GM12875 (cell line): ENCODE measurements at regions not wholly inside any gene's neighbourhood (a gene's known extent, or its start where the extent isn't known, plus 50 kb on each side); places are given as distances from the start of the nearest gene placed in this dataset.

Experiments used
- H3K4me3 ChIP-seq: one replicate; pipeline ENCODE4 v1.5.1; 2011; ENCODE audit warnings: low read depth, low read length, control low read depth
- TF ChIP-seq, protein P1 (sequence below): IDR thresholded peaks from 2 replicates; pipeline ENCODE4 v1.5.1; 2011; ENCODE audit warnings: low read depth, mild to moderate bottlenecking, control low read depth, inconsistent platforms, low read length, moderate library complexity, borderline replicate concordance; ENCODE audit not compliant: insufficient read depth

DNA sequence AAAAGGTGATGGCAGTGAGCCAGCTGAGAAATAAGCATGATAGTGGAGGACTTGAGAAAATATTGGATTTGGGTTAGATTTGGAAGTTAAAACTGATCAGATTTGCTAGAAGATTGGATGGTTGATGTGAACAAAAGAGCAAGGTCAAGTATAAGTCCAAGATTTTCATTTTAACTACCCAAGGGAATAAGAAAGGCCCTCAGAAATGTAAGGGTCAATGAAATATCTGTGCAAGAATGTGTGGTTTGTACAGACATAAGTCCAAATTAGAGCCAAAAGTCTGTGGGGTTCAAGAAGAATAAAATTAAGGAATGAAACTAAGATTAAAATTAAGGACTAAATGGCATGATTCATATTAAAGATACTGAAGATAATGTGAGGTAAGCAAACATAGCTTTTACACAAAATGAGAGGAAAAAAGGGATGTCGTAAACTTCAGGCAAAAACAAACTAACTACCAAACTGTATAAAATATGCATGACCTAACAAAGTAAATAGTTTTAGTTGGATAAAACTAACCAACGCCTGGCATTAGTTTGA lies 78.4 kb upstream of the CACNA2D1 start:
- TF ChIP-seq, protein P1, sequence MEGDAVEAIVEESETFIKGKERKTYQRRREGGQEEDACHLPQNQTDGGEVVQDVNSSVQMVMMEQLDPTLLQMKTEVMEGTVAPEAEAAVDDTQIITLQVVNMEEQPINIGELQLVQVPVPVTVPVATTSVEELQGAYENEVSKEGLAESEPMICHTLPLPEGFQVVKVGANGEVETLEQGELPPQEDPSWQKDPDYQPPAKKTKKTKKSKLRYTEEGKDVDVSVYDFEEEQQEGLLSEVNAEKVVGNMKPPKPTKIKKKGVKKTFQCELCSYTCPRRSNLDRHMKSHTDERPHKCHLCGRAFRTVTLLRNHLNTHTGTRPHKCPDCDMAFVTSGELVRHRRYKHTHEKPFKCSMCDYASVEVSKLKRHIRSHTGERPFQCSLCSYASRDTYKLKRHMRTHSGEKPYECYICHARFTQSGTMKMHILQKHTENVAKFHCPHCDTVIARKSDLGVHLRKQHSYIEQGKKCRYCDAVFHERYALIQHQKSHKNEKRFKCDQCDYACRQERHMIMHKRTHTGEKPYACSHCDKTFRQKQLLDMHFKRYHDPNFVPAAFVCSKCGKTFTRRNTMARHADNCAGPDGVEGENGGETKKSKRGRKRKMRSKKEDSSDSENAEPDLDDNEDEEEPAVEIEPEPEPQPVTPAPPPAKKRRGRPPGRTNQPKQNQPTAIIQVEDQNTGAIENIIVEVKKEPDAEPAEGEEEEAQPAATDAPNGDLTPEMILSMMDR, result no peak
- H3K4me3 ChIP-seq, result no peak overlapping the region

DNA sequence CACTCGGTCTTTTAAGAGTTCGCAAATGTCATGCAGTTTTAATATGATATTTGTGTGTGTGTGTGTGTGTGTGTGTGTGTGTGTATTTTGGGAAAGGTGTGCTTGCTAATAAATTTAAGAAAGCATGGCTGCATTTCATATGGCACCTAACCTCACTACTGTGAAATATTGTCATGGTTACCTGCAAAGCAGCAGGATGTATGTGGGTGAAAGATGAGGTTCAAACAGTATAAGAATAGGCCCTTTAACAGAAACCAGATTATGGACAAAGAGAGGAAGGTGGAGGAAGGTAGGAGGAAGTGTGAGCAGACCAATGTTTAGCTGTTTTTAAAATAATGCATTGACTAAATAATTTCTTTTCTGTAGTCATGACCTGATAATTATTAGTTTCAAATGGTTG lies 73.5 kb upstream of the CACNA2D1 start:
- TF ChIP-seq, protein P1, result no peak
- H3K4me3 ChIP-seq, result no peak overlapping the region

DNA sequence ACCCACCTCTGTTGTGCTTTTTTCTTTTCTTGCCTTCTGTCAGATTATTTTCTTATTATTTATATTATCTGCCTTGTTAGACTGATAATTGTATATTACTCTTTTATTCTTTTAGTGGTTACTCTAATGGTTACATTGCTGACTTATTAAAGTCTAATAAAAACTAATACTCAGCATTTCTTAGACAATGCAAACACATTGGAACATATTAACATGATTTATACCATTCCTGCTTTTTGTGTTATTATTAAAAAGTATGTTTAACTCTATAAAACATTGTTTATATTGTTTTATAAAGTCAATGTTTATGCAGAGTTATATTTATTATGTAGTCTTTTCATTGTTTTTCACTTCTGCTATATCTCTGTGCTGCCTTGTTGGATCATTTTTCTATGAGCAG lies 68.0 kb upstream of the CACNA2D1 start:
- H3K4me3 ChIP-seq, result no peak overlapping the region
- TF ChIP-seq, protein P1, result no peak

DNA sequence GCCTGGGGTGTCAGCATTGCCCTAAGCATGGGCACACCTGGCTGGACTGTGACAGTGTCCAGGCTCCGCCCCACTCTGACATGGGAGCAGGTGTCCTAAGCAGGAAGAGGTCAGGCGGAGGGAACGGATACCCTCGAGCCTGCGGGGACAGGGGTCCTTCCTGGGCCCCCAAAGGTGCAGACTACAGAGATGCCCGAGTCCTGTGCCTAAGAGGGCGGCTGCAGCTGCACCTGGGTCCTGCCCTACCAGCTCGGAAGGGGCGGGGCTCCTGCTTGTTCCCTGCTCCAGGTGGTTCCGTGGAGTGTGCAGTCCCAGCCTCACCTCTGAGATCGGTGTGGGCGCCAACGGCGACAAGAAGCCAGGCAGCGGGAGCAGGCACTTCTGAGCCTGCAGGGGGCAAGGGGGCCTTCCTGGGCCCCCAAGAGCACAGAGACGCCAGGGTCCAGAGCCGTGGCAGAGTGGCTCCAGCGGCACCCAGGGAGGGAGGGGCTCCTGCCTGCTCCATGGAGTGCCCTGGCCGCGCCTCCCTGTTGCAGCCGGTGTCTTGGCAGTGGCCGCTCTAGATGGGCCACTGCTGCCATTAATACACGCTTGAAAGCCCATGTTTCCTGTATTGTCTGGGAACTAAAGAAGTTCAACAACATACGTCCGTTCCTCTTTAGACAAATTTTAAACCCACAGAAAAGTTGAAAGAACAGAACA lies 64.5 kb upstream of the CACNA2D1 start:
- TF ChIP-seq, protein P1, result no peak
- H3K4me3 ChIP-seq, result no peak overlapping the region

DNA sequence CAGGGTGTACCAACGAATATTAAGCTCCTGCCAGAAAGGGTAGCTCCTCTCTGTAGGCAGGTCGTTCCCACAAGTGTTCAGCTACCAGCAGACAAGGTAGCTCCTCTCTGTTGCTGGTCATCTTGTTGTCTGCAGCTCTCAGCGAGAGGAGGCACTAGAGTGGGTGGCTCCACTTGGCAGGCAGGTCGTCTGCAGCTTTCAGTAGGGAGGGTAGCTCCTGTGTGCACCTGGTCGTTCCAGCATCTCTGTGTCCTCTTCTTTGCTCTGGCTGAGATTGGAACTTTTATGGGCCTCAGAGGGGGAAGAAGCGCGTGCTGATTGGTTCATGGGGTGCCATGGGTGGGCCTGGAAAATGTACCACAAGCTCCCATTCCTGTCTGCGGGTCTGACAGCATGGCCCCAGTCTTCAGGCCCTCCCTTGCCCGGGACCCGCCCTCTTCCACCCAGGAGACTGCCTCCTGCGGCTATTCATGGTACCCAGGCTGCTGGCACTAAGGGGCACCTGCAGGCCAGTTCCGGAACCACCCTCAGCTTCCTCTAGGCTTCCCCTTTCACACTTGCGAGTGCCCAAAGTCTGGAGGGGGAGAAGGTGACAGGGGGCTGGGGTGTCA lies 63.9 kb upstream of the CACNA2D1 start:
- H3K4me3 ChIP-seq, result no peak overlapping the region
- TF ChIP-seq, protein P1, result no peak

DNA sequence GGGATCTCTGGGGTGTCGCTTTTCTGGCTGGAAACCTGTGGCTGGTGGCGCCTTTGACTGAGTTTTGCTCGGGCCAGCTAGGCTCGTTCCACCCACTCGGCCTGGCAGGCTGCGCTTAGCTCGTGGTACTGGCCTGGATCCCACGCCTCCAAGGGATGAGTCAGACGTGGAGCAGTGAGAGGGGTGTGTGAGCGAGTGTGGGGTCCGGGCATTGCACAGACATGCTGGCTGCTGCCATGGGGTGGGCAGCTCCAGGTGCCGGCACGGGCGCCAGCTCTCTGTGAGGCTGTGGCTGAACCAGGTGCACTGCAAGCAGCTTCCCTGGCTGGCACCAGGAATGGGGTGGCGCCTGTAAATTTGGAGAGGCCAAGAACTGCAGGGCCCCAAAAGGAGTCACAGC lies 63.1 kb upstream of the CACNA2D1 start:
- TF ChIP-seq, protein P1, result no peak
- no peak overlapping the region for H3K4me3 ChIP-seq

DNA sequence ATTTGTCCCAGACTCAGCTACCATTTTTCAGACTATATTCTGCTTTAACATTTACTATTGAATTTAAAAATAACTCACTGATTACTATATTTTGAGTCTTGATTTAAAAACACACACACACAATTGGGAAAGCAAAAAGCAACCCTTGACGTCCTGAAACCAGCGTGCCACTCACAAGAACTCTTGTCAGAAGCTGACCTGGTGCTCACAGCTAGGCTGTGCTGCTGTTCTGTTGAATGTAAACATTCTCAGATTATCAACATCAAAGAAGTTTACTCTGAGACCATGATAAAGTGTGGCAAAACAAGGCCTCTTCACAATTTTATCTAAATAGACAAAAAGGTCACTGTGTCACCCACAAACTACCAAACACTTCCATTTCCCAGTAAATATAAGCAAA lies 62.6 kb upstream of the CACNA2D1 start:
- H3K4me3 ChIP-seq, result no peak overlapping the region
- TF ChIP-seq, protein P1, result no peak
